ENCODE measurements at regions not wholly inside any gene's neighbourhood (a gene's known extent, or its start where the extent isn't known, plus 50 kb on each side); places are given as distances from the start of the nearest gene placed in this dataset.

DNA sequence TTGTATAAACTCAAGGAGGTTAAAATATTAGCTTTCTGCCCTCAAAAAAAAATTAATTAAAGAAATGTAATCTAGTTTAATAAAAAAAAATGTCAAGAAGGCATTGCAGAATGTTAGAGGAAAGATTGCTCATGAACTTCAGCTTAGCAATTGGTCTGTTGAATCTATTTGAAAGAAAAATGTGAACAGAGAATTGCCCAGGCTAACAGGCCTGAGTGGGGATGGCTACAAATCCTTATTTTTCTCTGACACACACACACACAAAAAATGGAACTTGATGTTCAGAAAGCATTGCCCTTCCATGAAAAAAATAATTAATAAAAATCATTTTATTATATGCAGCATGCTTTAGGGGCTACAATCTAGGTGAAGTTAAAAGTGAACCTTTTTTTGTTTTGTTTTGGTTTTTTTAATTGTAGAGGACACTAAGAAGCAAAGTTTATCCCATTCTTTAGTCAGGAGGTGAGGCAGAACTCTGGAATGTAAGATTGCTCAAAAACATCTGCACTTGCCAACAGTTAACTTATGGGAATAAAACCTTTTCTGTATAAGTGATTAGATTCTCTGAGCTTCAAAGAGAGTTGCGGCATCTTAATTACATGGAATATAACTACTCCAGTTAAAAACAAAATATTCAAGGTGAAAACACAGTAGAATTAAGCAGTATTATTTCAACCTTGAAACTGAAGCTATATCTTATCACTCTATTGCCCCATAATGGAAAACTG lies 658.5 kb upstream of the ADGRL2 start:
- ATAC-seq (ENCODE audit: insufficient read depth, low FRiP score) = no peak
- H3K9me3 ChIP-seq (ENCODE audit: control insufficient read depth in 4 of 4, insufficient read depth in 3 of 4, low read length in 3 of 4) = peaks cover 0 to 2% (median 0%) of the 10 kb centered on the region in 4 donors
- no peaks in the 10 kb centered on the region for H3K4me1 ChIP-seq (ENCODE audit: control insufficient read depth in 5 of 5, insufficient read depth in 5 of 5, low read length in 5 of 5)
- WGBS, 2 donors = 95 to 100% methylated on average over 1 of the region's 1 CpG
- TF ChIP-seq, protein P1, sequence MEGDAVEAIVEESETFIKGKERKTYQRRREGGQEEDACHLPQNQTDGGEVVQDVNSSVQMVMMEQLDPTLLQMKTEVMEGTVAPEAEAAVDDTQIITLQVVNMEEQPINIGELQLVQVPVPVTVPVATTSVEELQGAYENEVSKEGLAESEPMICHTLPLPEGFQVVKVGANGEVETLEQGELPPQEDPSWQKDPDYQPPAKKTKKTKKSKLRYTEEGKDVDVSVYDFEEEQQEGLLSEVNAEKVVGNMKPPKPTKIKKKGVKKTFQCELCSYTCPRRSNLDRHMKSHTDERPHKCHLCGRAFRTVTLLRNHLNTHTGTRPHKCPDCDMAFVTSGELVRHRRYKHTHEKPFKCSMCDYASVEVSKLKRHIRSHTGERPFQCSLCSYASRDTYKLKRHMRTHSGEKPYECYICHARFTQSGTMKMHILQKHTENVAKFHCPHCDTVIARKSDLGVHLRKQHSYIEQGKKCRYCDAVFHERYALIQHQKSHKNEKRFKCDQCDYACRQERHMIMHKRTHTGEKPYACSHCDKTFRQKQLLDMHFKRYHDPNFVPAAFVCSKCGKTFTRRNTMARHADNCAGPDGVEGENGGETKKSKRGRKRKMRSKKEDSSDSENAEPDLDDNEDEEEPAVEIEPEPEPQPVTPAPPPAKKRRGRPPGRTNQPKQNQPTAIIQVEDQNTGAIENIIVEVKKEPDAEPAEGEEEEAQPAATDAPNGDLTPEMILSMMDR (IDR thresholded peaks at IDR 0.05; ENCODE audit: control extremely low read depth, extremely low read depth) = no peak
- no peak overlapping the region for H3K27ac ChIP-seq (ENCODE audit: low read depth in 1 of 2, low read length in 1 of 2)
- H3K36me3 ChIP-seq (ENCODE audit: control insufficient read depth in 4 of 4, insufficient read depth in 4 of 4, low read length in 4 of 4) = no peaks in the 10 kb centered on the region
- H3K4me3 ChIP-seq = no peak overlapping the region
- H3K9ac ChIP-seq (ENCODE audit: insufficient read depth in 1 of 2, low read length in 2 of 2) = no peak overlapping the region
- DNase-seq = no peak
- H3K27me3 ChIP-seq (ENCODE audit: control insufficient read depth in 3 of 3, insufficient read depth in 3 of 3, low read length in 2 of 3) = no peaks in the 10 kb centered on the region

DNA sequence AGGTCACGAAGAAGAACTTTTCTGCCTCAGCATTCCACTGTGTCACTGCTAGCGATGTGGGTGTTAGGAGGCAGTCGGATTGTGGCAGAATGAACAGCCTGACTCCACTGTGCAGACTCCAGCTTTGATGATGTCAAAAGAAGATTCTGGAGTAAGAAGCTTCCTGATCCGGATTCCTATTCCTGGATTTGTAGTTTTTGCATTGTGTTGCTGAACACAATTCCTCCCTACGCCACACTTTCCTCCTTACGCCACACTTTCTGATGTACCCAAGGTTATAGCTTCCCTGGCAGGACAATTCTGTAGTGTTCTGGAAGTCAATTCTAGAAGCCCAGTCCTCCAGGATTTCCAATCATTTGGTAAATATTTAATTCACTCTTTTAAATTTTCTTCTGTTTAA lies 665.2 kb upstream of the ADGRL2 start:
- Histone ChIP-seq H3K4me1 (ENCODE audit: control insufficient read depth in 5 of 5, insufficient read depth in 5 of 5, low read length in 5 of 5) (no peaks in the 10 kb centered on the region), H3K27me3 (ENCODE audit: control insufficient read depth in 3 of 3, insufficient read depth in 3 of 3, low read length in 2 of 3) (no peaks in the 10 kb centered on the region), H3K36me3 (ENCODE audit: control insufficient read depth in 4 of 4, insufficient read depth in 4 of 4, low read length in 4 of 4) (no peaks in the 10 kb centered on the region), H3K27ac (ENCODE audit: low read depth in 1 of 2, low read length in 1 of 2) (no peak overlapping the region), H3K9ac (ENCODE audit: insufficient read depth in 1 of 2, low read length in 2 of 2) (no peak overlapping the region), H3K4me3 (no peak overlapping the region), H3K9me3 (ENCODE audit: control insufficient read depth in 4 of 4, insufficient read depth in 3 of 4, low read length in 3 of 4) (no peaks in the 10 kb centered on the region)
- TF ChIP-seq, protein P1 (IDR thresholded peaks at IDR 0.05; ENCODE audit: control extremely low read depth, extremely low read depth) = no peak
- DNase-seq = no peak
- ATAC-seq (ENCODE audit: insufficient read depth, low FRiP score) = no peak
- WGBS, 2 donors = 88 to 90% methylated on average over 6 of the region's 6 CpGs

DNA sequence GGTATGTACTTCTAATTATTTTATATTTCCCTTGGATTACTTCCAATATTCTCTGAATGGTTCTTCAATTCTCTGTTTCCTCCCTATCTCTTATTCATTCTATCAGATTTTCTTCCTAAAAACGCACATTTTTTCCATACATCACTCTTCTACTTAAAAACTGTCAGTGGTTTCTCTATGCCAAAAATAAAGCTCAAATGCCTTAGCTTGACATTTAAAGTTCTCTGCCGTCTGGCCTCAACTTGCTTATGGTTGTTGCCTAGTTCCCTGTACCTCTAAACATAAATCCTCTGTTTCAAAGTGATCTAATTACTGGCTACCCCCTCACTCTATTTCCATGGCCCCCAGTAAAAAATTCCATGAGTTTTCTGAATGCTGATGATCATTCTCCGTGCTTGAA lies 671.0 kb upstream of the ADGRL2 start:
- WGBS, 2 donors = 78 to 88% methylated on average over 3 of the region's 3 CpGs
- Histone ChIP-seq H3K9ac (ENCODE audit: insufficient read depth in 1 of 2, low read length in 2 of 2) (no peak overlapping the region), H3K4me3 (no peak overlapping the region), H3K9me3 (ENCODE audit: control insufficient read depth in 4 of 4, insufficient read depth in 3 of 4, low read length in 3 of 4) (no peaks in the 10 kb centered on the region), H3K27ac (ENCODE audit: low read depth in 1 of 2, low read length in 1 of 2) (no peak overlapping the region), H3K27me3 (ENCODE audit: control insufficient read depth in 3 of 3, insufficient read depth in 3 of 3, low read length in 2 of 3) (no peaks in the 10 kb centered on the region), H3K36me3 (ENCODE audit: control insufficient read depth in 4 of 4, insufficient read depth in 4 of 4, low read length in 4 of 4) (no peaks in the 10 kb centered on the region), H3K4me1 (ENCODE audit: control insufficient read depth in 5 of 5, insufficient read depth in 5 of 5, low read length in 5 of 5) (peaks cover 0 to 7% (median 0%) of the 10 kb centered on the region in 5 donors)
- TF ChIP-seq, protein P1 (IDR thresholded peaks at IDR 0.05; ENCODE audit: control extremely low read depth, extremely low read depth) = no peak
- no peak for DNase-seq
- no peak for ATAC-seq (ENCODE audit: insufficient read depth, low FRiP score)

DNA sequence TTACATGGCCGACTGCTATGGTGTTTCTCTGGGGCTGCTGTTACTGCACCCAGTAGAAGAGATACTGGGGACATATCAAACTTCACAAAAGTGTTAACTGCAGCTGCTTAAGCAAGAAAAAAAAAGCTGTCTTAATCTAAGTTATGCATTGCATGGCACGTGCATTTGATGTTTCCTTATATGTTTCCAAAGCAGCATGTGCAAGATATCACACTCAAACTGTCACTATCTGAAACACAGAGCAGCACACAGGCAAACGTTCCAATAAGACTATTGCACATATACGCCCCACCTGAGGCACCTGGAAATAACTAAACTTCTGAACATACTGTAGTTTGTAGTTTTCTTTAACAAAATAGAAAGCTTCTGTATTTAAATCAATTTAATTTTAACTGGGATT lies 671.4 kb upstream of the ADGRL2 start:
- Histone ChIP-seq H3K4me1 (ENCODE audit: control insufficient read depth in 5 of 5, insufficient read depth in 5 of 5, low read length in 5 of 5) (peaks cover 0 to 7% (median 0%) of the 10 kb centered on the region in 5 donors), H3K27ac (ENCODE audit: low read depth in 1 of 2, low read length in 1 of 2) (no peak overlapping the region), H3K9ac (ENCODE audit: insufficient read depth in 1 of 2, low read length in 2 of 2) (no peak overlapping the region), H3K27me3 (ENCODE audit: control insufficient read depth in 3 of 3, insufficient read depth in 3 of 3, low read length in 2 of 3) (no peaks in the 10 kb centered on the region), H3K4me3 (no peak overlapping the region), H3K9me3 (ENCODE audit: control insufficient read depth in 4 of 4, insufficient read depth in 3 of 4, low read length in 3 of 4) (no peaks in the 10 kb centered on the region), H3K36me3 (ENCODE audit: control insufficient read depth in 4 of 4, insufficient read depth in 4 of 4, low read length in 4 of 4) (no peaks in the 10 kb centered on the region)
- ATAC-seq (ENCODE audit: insufficient read depth, low FRiP score) (no peak), DNase-seq (peak in 2 of 3 donors; percentile 50 to 61)
- WGBS, 2 donors = 74 to 79% methylated on average over 4 of the region's 4 CpGs
- TF ChIP-seq, protein P1 (IDR thresholded peaks at IDR 0.05; ENCODE audit: control extremely low read depth, extremely low read depth) = no peak

Measured in lung (tissue), 11 donors.